CD14-positive monocyte (primary cell): ENCODE measurements at regions not wholly inside any gene's neighbourhood (a gene's known extent, or its start where the extent isn't known, plus 50 kb on each side); places are given as distances from the start of the nearest gene placed in this dataset.

Experiments
- DNase-seq, 3 donors: peaks; one replicate each; pipeline ENCODE4 v3.0.0-alpha.2; 2011 to 2022
- H2AFZ ChIP-seq: 2 replicates; pipeline ENCODE4 v1.6.0; 2012; ENCODE audit warnings: mild to moderate bottlenecking, low read depth, low read length, inconsistent platforms; ENCODE audit not compliant: insufficient read depth, poor library complexity, severe bottlenecking
- H3K27ac ChIP-seq, 2 donors: 1 replicate in 1 of 2; 2 replicates in 1 of 2; pipeline ENCODE4 v1.5.1; 2012 to 2013; ENCODE audit warnings: low read length in 2 of 2, control low read depth in 1 of 2, inconsistent platforms in 1 of 2, low read depth in 1 of 2, mild to moderate bottlenecking in 1 of 2
- H3K27me3 ChIP-seq, 2 donors: one replicate each; pipeline versions ENCODE4 v1.6.0 to v1.6.1; 2011 to 2013; ENCODE audit warnings: low read length in 2 of 2; ENCODE audit not compliant: control insufficient read depth in 2 of 2, insufficient read depth in 2 of 2
- H3K36me3 ChIP-seq, 2 donors: replicated peaks in 1 of 2; 1 replicate in 1 of 2; 2 replicates in 1 of 2; pipeline versions ENCODE4 v1.5.1 to v1.6.1; 2012 to 2013; ENCODE audit warnings: low read length in 2 of 2, control low read depth in 1 of 2, inconsistent platforms in 1 of 2, mild to moderate bottlenecking in 1 of 2; ENCODE audit not compliant: insufficient read depth in 2 of 2, control insufficient read depth in 1 of 2
- H3K4me1 ChIP-seq, 2 donors: 1 replicate in 1 of 2; 2 replicates in 1 of 2; pipeline versions ENCODE4 v1.5.1 to v1.6.1; 2012 to 2013; ENCODE audit warnings: low read length in 2 of 2, control low read depth in 1 of 2, inconsistent platforms in 1 of 2, mild to moderate bottlenecking in 1 of 2, moderate library complexity in 1 of 2; ENCODE audit not compliant: insufficient read depth in 2 of 2, control insufficient read depth in 1 of 2
- H3K4me2 ChIP-seq: replicated peaks from 2 replicates; pipeline ENCODE3; 2012; ENCODE audit warnings: low read length, moderate library complexity, mild to moderate bottlenecking; ENCODE audit not compliant: poor library complexity, severe bottlenecking; ENCODE audit errors: extremely low read depth
- H3K4me3 ChIP-seq, 3 experiments: fragments of 200-600 bp in 1 of 3; sonication (generic) in 1 of 3; replicated peaks in 1 of 3; 1 replicate in 2 of 3; 2 replicates in 1 of 3; pipeline ENCODE4 v1.5.1; 2011 to 2013; ENCODE audit warnings: low read length in 3 of 3, mild to moderate bottlenecking in 3 of 3, control low read depth in 2 of 3, low read depth in 2 of 3, inconsistent platforms in 1 of 3, moderate library complexity in 1 of 3
- H3K79me2 ChIP-seq: 2 replicates; pipeline ENCODE4 v1.6.0; 2012; ENCODE audit warnings: mild to moderate bottlenecking, control low read depth, inconsistent platforms, low read length, moderate library complexity; ENCODE audit not compliant: insufficient read depth
- H3K9ac ChIP-seq: 2 replicates; pipeline ENCODE4 v1.6.0; 2017; ENCODE audit warnings: low read length, mild to moderate bottlenecking; ENCODE audit not compliant: insufficient read depth, poor library complexity, severe bottlenecking
- H3K9me3 ChIP-seq, 2 donors: replicated peaks in 1 of 2; 1 replicate in 1 of 2; 2 replicates in 1 of 2; pipeline versions ENCODE4 v1.5.1 to v1.6.1; 2012 to 2013; ENCODE audit warnings: low read length in 2 of 2, control low read depth in 1 of 2; ENCODE audit not compliant: control insufficient read depth in 1 of 2, insufficient read depth in 1 of 2
- H4K20me1 ChIP-seq: 2 replicates; pipeline ENCODE4 v1.6.0; 2012; ENCODE audit warnings: mild to moderate bottlenecking, low read length, control low read depth, moderate library complexity; ENCODE audit not compliant: insufficient read depth
- H3K27ac Mint-ChIP-seq, 7 donors: one replicate each; pipeline ENCODE4 v1.8.0; 2020; ENCODE audit warnings: mild to moderate bottlenecking in 7 of 7, mixed read lengths in 7 of 7, moderate library complexity in 6 of 7, inconsistent platforms in 2 of 7
- H3K27me3 Mint-ChIP-seq, 3 donors: one replicate each; pipeline ENCODE4 v1.8.0; 2021 to 2022; ENCODE audit warnings: low read depth in 3 of 3, mild to moderate bottlenecking in 3 of 3, mixed read lengths in 3 of 3, moderate library complexity in 3 of 3, inconsistent platforms in 1 of 3
- H3K36me3 Mint-ChIP-seq, 2 donors: one replicate each; pipeline ENCODE4 v1.8.0; 2020; ENCODE audit warnings: mixed read lengths in 2 of 2, inconsistent platforms in 1 of 2, mild to moderate bottlenecking in 1 of 2
- H3K4me1 Mint-ChIP-seq: one replicate; pipeline ENCODE4 v1.8.0; 2020; ENCODE audit warnings: mild to moderate bottlenecking, mixed read lengths
- H3K4me3 Mint-ChIP-seq, 2 donors: one replicate each; pipeline ENCODE4 v1.8.0; 2020; ENCODE audit warnings: mild to moderate bottlenecking in 2 of 2, mixed read lengths in 2 of 2, moderate library complexity in 1 of 2
- H3K9me3 Mint-ChIP-seq, 7 donors: one replicate each; pipeline ENCODE4 v1.8.0; 2020 to 2022; ENCODE audit warnings: mixed read lengths in 7 of 7, mild to moderate bottlenecking in 6 of 7, moderate library complexity in 6 of 7, inconsistent platforms in 2 of 7
- CTCF ChIP-seq: fragments of 200-600 bp; IDR thresholded peaks from one replicate; pipeline ENCODE4 v1.8.0; 2022; ENCODE audit warnings: antibody characterized with exemption, mild to moderate bottlenecking
- WGBS: methylation state at CpG from one replicate; pipeline ENCODE4 v1.1.5; 2013; ENCODE audit warnings: missing lambda C conversion rate; ENCODE audit not compliant: insufficient coverage; 5-methylcytosine and 5-hydroxymethylcytosine counted together
- intact Hi-C, 2 donors: fragments of 100-400 bp; cut with micrococcal nuclease; formaldehyde crosslinking; loops; one replicate each; pipeline versions ENCODE4 v1.15.0 to v1.15.1; 2023

DNA sequence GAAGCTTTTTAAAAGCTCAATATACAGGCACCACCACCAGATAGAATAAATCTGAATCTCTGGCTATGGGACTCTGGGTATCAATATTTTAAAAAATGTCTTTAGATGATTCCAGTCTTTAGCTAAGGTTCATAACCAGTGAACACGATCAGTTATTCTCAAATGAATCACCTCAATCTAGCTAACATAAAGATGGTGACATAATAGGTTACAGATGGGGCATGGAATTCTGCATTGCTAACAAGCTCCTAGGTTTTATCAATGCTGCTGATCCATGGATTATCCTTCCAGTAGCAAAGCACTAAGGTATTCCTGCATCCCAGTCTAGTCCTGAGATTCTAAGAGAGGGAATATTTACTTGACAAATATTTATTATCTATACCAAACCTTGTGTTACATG is 415.5 kb upstream of the CDH11 start:
- Mint-ChIP-seq H3K36me3 (no peaks in the 10 kb centered on the region), H3K27me3 (no peaks in the 10 kb centered on the region), H3K27ac (no peak overlapping the region), H3K4me1 (peaks cover 2% of the 10 kb centered on the region), H3K4me3 (no peak overlapping the region), H3K9me3 (peaks cover 0 to 2% (median 0%) of the 10 kb centered on the region in 7 donors)
- no peak for TF ChIP-seq CTCF
- no peak for DNase-seq
- no peak overlapping the region for H2AFZ ChIP-seq
- no CpG with 5 or more reads among the region's 1 CpG for WGBS
- H3K4me3 ChIP-seq, result no peak overlapping the region
- H3K4me1 ChIP-seq, result no peaks in the 10 kb centered on the region
- no peaks in the 10 kb centered on the region for H3K9me3 ChIP-seq
- no peaks in the 10 kb centered on the region for H4K20me1 ChIP-seq
- H3K27me3 ChIP-seq, result no peaks in the 10 kb centered on the region
- no peak overlapping the region for H3K4me2 ChIP-seq
- no peak overlapping the region for H3K9ac ChIP-seq
- H3K79me2 ChIP-seq, result no peaks in the 10 kb centered on the region
- H3K36me3 ChIP-seq, result no peaks in the 10 kb centered on the region
- H3K27ac ChIP-seq, result no peak overlapping the region
- intact Hi-C loops, result no loop called here

- Histone ChIP-seq H3K9ac (no peak overlapping the region), H3K27me3 (no peaks in the 10 kb centered on the region), H3K4me1 (no peaks in the 10 kb centered on the region), H3K79me2 (no peaks in the 10 kb centered on the region), H3K36me3 (no peaks in the 10 kb centered on the region), H2AFZ (no peak overlapping the region), H3K4me2 (no peak overlapping the region), H3K4me3 (no peak overlapping the region), H4K20me1 (no peaks in the 10 kb centered on the region), H3K9me3 (no peaks in the 10 kb centered on the region), H3K27ac (no peak overlapping the region)
- no peak for TF ChIP-seq CTCF
- H3K27ac Mint-ChIP-seq, result peak overlapping the region in 1 of 7 donors; percentile 5
- peaks cover 2% of the 10 kb centered on the region for H3K4me1 Mint-ChIP-seq
- intact Hi-C loops, result no loop called here
- 91% methylated on average over 2 of the region's 2 CpGs for WGBS
- peaks cover 1 to 7% (median 2%) of the 10 kb centered on the region in 7 donors for H3K9me3 Mint-ChIP-seq
- H3K4me3 Mint-ChIP-seq, result no peak overlapping the region
- no peaks in the 10 kb centered on the region for H3K36me3 Mint-ChIP-seq
- DNase-seq, result no peak
- H3K27me3 Mint-ChIP-seq, result no peaks in the 10 kb centered on the region
Measured at GRCh38 chr16:65534121-65534528, 412.3 kb upstream of the CDH11 start.
